Fibroblast of pulmonary artery (primary cell): ENCODE measurements at regions not wholly inside any gene's neighbourhood (a gene's known extent, or its start where the extent isn't known, plus 50 kb on each side); places are given as distances from the start of the nearest gene placed in this dataset.

Experiments used
- DNase-seq: peaks from one replicate; pipeline ENCODE4 v3.0.0-alpha.2; 2010; ENCODE audit warnings: low read depth
- H3K4me3 ChIP-seq: replicated peaks from 2 replicates; pipeline ENCODE4 v1.5.1; 2011; ENCODE audit warnings: low read depth, mild to moderate bottlenecking, control low read depth, low read length, moderate library complexity
- TF ChIP-seq, protein P1 (sequence below): IDR thresholded peaks from 2 replicates; pipeline ENCODE4 v1.5.1; 2011; ENCODE audit warnings: mild to moderate bottlenecking, control low read depth, low read length, inconsistent platforms; ENCODE audit errors: missing control alignments

- TF ChIP-seq, protein P1, sequence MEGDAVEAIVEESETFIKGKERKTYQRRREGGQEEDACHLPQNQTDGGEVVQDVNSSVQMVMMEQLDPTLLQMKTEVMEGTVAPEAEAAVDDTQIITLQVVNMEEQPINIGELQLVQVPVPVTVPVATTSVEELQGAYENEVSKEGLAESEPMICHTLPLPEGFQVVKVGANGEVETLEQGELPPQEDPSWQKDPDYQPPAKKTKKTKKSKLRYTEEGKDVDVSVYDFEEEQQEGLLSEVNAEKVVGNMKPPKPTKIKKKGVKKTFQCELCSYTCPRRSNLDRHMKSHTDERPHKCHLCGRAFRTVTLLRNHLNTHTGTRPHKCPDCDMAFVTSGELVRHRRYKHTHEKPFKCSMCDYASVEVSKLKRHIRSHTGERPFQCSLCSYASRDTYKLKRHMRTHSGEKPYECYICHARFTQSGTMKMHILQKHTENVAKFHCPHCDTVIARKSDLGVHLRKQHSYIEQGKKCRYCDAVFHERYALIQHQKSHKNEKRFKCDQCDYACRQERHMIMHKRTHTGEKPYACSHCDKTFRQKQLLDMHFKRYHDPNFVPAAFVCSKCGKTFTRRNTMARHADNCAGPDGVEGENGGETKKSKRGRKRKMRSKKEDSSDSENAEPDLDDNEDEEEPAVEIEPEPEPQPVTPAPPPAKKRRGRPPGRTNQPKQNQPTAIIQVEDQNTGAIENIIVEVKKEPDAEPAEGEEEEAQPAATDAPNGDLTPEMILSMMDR = no peak
- H3K4me3 ChIP-seq = no peak overlapping the region
- DNase-seq = no peak
These were observed 162.8 kb downstream of the PIK3R1 start for GRCh38 chr5:68378204-68378820.

DNA sequence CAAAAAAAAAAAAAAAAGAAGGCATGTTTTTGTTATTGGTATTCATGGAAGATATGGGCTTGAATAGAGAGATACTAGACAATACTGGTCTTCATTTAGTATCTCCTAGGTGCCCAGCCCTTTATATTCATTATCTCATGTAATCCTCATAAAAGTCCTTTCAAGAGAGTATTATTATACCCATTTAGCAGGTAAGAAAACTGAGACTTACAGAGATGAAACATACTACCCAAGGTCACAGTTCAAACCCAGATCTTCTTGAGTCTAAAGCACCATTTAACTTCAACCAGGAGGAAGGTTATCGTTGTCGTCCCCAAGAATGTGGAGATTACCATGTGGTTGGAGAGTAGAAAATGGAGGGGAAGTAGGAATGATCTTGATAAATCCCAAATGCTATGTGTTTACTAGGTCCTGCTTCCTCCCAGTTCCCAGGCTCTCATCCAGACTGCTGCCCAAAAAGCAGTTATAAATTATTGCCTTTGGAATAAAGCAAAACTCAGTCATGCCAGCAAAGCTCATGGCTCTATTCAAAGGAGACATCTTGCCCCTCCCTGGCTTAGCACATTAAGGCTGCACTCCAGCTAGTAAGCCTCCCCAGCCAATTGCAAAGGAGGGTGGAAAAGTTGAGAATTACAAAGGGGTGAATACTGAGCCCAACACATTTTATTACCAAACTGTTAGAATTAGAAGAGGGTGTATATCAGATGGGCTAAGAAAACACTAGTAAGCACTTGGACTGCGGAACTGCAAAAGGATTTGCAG, 163.9 kb downstream of the PIK3R1 start:
- DNase-seq = no peak
- no peak overlapping the region for H3K4me3 ChIP-seq
- TF ChIP-seq, protein P1 = no peak

- no peak overlapping the region for H3K4me3 ChIP-seq
- no peak for DNase-seq
- TF ChIP-seq, protein P1 = no peak
These were observed 164.5 kb downstream of the PIK3R1 start for GRCh38 chr5:68380078-68380477.

GRCh38 chr5:68381060-68381459, 165.5 kb downstream of the PIK3R1 start:
- no peak overlapping the region for H3K4me3 ChIP-seq
- TF ChIP-seq, protein P1 = no peak
- DNase-seq = no peak

- H3K4me3 ChIP-seq = no peak overlapping the region
- no peak for DNase-seq
- TF ChIP-seq, protein P1 = no peak
These were observed 166.4 kb downstream of the PIK3R1 start for GRCh38 chr5:68381909-68382308.

GRCh38 chr5:68382640-68383039, 167.1 kb downstream of the PIK3R1 start:
- no peak overlapping the region for H3K4me3 ChIP-seq
- TF ChIP-seq, protein P1 = no peak
- peak; percentile 23 for DNase-seq

DNA sequence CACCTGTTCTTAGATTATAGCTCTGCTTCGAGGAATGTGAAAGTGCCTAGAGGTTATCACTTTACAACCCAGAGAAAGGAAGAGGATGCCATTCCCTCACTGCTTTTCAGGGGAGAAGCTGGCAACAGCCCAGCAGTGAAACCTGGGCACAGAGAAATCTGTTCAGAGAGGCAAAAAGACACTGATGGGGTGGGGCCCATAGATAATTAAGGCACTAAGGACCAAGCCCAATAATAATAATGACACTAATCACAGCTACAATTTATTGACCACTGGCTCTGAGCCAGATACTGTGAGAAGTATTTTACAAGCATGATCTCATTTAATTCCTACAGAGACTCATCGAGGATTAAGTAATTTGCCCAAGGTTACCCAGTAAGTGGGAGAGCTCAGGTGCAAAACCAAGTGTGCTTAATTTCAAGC, 168.3 kb downstream of the PIK3R1 start:
- TF ChIP-seq, protein P1 = no peak
- DNase-seq = no peak
- no peak overlapping the region for H3K4me3 ChIP-seq
